K562 (cell line): ENCODE measurements at regions not wholly inside any gene's neighbourhood (a gene's known extent, or its start where the extent isn't known, plus 50 kb on each side); places are given as distances from the start of the nearest gene placed in this dataset.

ENCODE experiments used
- ATAC-seq: fragments of 200-7000 bp; cut with Tn5 transposase; 3 replicates; pipeline ENCODE4 v1.9.1; 2020; ENCODE audit warnings: moderate library complexity
- BruUV-seq: library from RNA; stranded (reverse); fragments of 400-500 nt; replicated peaks from 2 replicates; lab custom pipeline; 2021; lab: Mats Ljungman, UMichigan
- CTCF ChIA-PET: fragments of 300-600 bp; formaldehyde crosslinking; extraction: SDS; loops from one replicate; lab custom pipeline; 2021; ENCODE audit warnings: low intra/inter-chr PET ratio; lab: Yijun Ruan, JAX
- POLR2A ChIA-PET: fragments of 300-600, 350-650 bp; sonication (Branson Sonifier 250); formaldehyde crosslinking; extraction: SDS; loops from one replicate; lab custom pipeline; 2021; ENCODE audit warnings: antibody characterized with exemption, inconsistent platforms; lab: Yijun Ruan, JAX
- DNase-seq, 4 experiments: peaks; one replicate each; pipeline versions ENCODE4 v3.0.0 to v3.0.0-alpha.2; 2011 to 2018; ENCODE audit warnings: low spot score in 3 of 4, mixed read lengths in 3 of 4; ENCODE audit errors: extremely low read depth in 1 of 4
- FAIRE-seq: peaks from 2 replicates; lab custom pipeline; 2011; peaks lifted over from hg19 to GRCh38; lab: Jason Lieb, UNC
- H2AFZ ChIP-seq: 2 replicates; pipeline ENCODE4 v1.6.0; 2011; ENCODE audit warnings: low read depth, low read length, control low read depth, inconsistent platforms
- H3K27ac ChIP-seq: fragments of 200-600 bp; 3 replicates; pipeline ENCODE4 v1.8.0; 2011; ENCODE audit warnings: low read depth, mild to moderate bottlenecking, control low read depth, inconsistent platforms, low read length, moderate library complexity, mixed read lengths; ENCODE audit errors: extremely low read depth
- H3K27me3 ChIP-seq, 2 experiments: fragments of 300-600 bp in 1 of 2; 2 replicates in 1 of 2; 3 replicates in 1 of 2; pipeline versions ENCODE4 v1.6.0 to v1.8.0; 2011; ENCODE audit warnings: inconsistent platforms in 2 of 2, low read length in 2 of 2, mild to moderate bottlenecking in 1 of 2, mixed read lengths in 1 of 2, moderate library complexity in 1 of 2; ENCODE audit not compliant: control insufficient read depth in 2 of 2, insufficient read depth in 2 of 2
- H3K36me3 ChIP-seq: fragments of 300-600 bp; 3 replicates; pipeline ENCODE4 v1.8.0; 2011; ENCODE audit warnings: mild to moderate bottlenecking, low read length, inconsistent platforms; ENCODE audit not compliant: control insufficient read depth, insufficient read depth
- H3K4me1 ChIP-seq, 2 experiments: fragments of 200-600 bp in 1 of 2; replicated peaks in 1 of 2; 2 replicates in 1 of 2; 3 replicates in 1 of 2; pipeline versions ENCODE4 v1.5.1 to v1.8.0; 2011; ENCODE audit warnings: inconsistent platforms in 2 of 2, low read length in 2 of 2, mild to moderate bottlenecking in 1 of 2, mixed read lengths in 1 of 2, moderate library complexity in 1 of 2; ENCODE audit not compliant: control insufficient read depth in 2 of 2, insufficient read depth in 2 of 2
- H3K4me2 ChIP-seq: 2 replicates; pipeline ENCODE4 v1.6.1; 2011; ENCODE audit warnings: low read length, control low read depth, inconsistent platforms, mixed read lengths; ENCODE audit not compliant: insufficient read depth
- H3K4me3 ChIP-seq: fragments of 200-600 bp; sonication (generic), shearing (Covaris generic); 2 replicates; pipeline ENCODE4 v1.5.1; 2016; ENCODE audit warnings: control low read depth, inconsistent platforms
- H3K79me2 ChIP-seq: fragments of 200-600 bp; 3 replicates; pipeline ENCODE4 v1.8.0; 2011; ENCODE audit warnings: low read length, inconsistent platforms; ENCODE audit not compliant: control insufficient read depth, insufficient read depth
- H3K9ac ChIP-seq, 2 experiments: 2 replicates each; pipeline versions ENCODE4 v1.6.0 to v1.6.1; 2011; ENCODE audit warnings: low read depth in 2 of 2, low read length in 2 of 2, control low read depth in 1 of 2, inconsistent platforms in 1 of 2, mild to moderate bottlenecking in 1 of 2, mixed read lengths in 1 of 2; ENCODE audit not compliant: insufficient read depth in 1 of 2
- H3K9me1 ChIP-seq: one replicate; pipeline ENCODE4 v1.6.0; 2011; ENCODE audit warnings: inconsistent platforms, mild to moderate bottlenecking, low read length, moderate library complexity; ENCODE audit not compliant: control insufficient read depth, insufficient read depth
- H3K9me3 ChIP-seq: replicated peaks from 2 replicates; pipeline ENCODE4 v1.5.1; 2011; ENCODE audit warnings: low read depth, low read length, inconsistent platforms; ENCODE audit not compliant: control insufficient read depth, insufficient read depth
- H4K20me1 ChIP-seq: replicated peaks from 2 replicates; pipeline ENCODE4 v1.6.1; 2011; ENCODE audit warnings: low read length, inconsistent platforms, mixed read lengths; ENCODE audit not compliant: control insufficient read depth, insufficient read depth
- CREBBP ChIP-seq: IDR thresholded peaks from one replicate; pipeline ENCODE4 v1.6.1; 2012; ENCODE audit warnings: low read depth, mild to moderate bottlenecking, control low read depth, inconsistent platforms, low read length
- GATAD2B ChIP-seq: fragments of 450-650 bp; IDR thresholded peaks from 2 replicates; pipeline ENCODE4 v1.6.1; 2017; ENCODE audit warnings: mild to moderate bottlenecking, borderline replicate concordance
- IFI16 ChIP-seq: fragments of 250-450 bp; sonication (Bioruptor Pico); IDR thresholded peaks from 2 replicates; pipeline ENCODE4 v2.1.2; 2022; ENCODE audit warnings: mild to moderate bottlenecking, inconsistent platforms
- KLF13 ChIP-seq: fragments of 450-650 bp; IDR thresholded peaks from 2 replicates; pipeline ENCODE4 v1.6.1; 2016; ENCODE audit warnings: missing genetic modification characterization, low read depth, mild to moderate bottlenecking, missing compliant biosample characterization, moderate library complexity, borderline replicate concordance
- PCBP2 ChIP-seq: fragments of 200-400 bp; formaldehyde crosslinking; IDR thresholded peaks from 2 replicates; pipeline ENCODE4 v1.6.1; 2018; ENCODE audit warnings: low read length, low read depth, mild to moderate bottlenecking, moderate library complexity; ENCODE audit not compliant: poor library complexity, severe bottlenecking
- RBM15 ChIP-seq: fragments of 200-400 bp; formaldehyde crosslinking; IDR thresholded peaks from 2 replicates; pipeline ENCODE4 v1.6.1; 2018; ENCODE audit warnings: mild to moderate bottlenecking, low read length, moderate library complexity; ENCODE audit not compliant: insufficient read depth
- ZNF134 ChIP-seq: fragments of 250-450 bp; sonication (Bioruptor Pico); conservative IDR thresholded peaks from 2 replicates; pipeline ENCODE4 v1.4.0; 2020
- WGBS: fragments of 100-300 bp; shearing (Covaris generic); methylation state at CpG from one replicate; pipeline ENCODE4 v1.1.6; 2016; ENCODE audit warnings: low coverage, mixed read lengths; ENCODE audit not compliant: insufficient coverage; ENCODE audit errors: missing lambda C conversion rate; 5-methylcytosine and 5-hydroxymethylcytosine counted together
- in situ Hi-C: fragments of 300-500 bp; cut with MboI; formaldehyde crosslinking; loops from 4 replicates; pipeline ENCODE4 v1.15.0; 2018; ENCODE audit warnings: inconsistent platforms, mixed read lengths
- intact Hi-C: fragments of 100-400 bp; cut with micrococcal nuclease; formaldehyde crosslinking; loops from 2 replicates; pipeline ENCODE4 v1.14.2; 2022
- TF ChIP-seq, protein P1 (sequence below): fragments of 450-650 bp; IDR thresholded peaks from 2 replicates; pipeline ENCODE4 v1.6.1; 2016; ENCODE audit warnings: mild to moderate bottlenecking, moderate library complexity
- TF ChIP-seq, protein P2 (sequence below): fragments of 450-650 bp; IDR thresholded peaks from 2 replicates; pipeline ENCODE4 v1.6.1; 2016; ENCODE audit warnings: low read depth, mild to moderate bottlenecking, moderate library complexity
- TF ChIP-seq, protein P3 (sequence below): fragments of 200-800 bp; sonication (Bioruptor generic); IDR thresholded peaks from 2 replicates; pipeline ENCODE4 v1.6.1; 2017; ENCODE audit warnings: missing genetic modification characterization, missing compliant biosample characterization

DNA sequence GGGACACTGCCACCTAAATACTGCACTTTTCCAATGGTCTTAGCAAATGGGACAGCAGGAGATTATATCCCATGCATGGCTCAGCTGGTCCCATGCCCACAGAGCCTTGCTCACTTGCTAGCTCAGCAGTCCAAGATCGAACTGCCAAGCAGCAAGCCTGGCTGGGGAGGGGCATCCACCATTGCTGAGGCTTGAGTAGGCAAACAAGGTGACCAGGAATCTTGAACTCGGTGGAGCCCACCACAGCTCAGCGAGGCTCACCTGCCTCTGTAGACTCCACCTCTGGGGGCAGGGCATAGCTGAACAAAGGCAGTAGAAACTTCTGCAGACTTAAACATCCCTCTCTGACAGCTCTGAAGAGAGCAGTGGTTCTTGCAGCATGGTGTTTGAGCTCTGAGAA lies 370.8 kb upstream of the MGAT4C start:
- Histone ChIP-seq H4K20me1 (no peaks in the 10 kb centered on the region), H3K9ac (no peak overlapping the region), H3K27me3 (no peaks in the 10 kb centered on the region), H3K4me1 (no peaks in the 10 kb centered on the region), H3K4me2 (no peak overlapping the region), H3K9me3 (no peaks in the 10 kb centered on the region), H2AFZ (no peak overlapping the region), H3K4me3 (no peak overlapping the region), H3K36me3 (no peaks in the 10 kb centered on the region), H3K9me1 (no peaks in the 10 kb centered on the region), H3K79me2 (no peaks in the 10 kb centered on the region), H3K27ac (no peak overlapping the region)
- no TSS peak for BruUV-seq
- no peak for ATAC-seq
- CTCF ChIA-PET, result no interaction called here
- no peak for FAIRE-seq
- POLR2A ChIA-PET, result no interaction called here
- in situ Hi-C loops (loop anchor here (10.0 kb wide), 1 partner anchor 1078 kb away; no protein-coding TSS in a partner anchor), intact Hi-C loops (no loop called here)
- WGBS, result 3% methylated on average over 3 of the region's 3 CpGs
- DNase-seq, result no peak
- TF ChIP-seq, protein P1, sequence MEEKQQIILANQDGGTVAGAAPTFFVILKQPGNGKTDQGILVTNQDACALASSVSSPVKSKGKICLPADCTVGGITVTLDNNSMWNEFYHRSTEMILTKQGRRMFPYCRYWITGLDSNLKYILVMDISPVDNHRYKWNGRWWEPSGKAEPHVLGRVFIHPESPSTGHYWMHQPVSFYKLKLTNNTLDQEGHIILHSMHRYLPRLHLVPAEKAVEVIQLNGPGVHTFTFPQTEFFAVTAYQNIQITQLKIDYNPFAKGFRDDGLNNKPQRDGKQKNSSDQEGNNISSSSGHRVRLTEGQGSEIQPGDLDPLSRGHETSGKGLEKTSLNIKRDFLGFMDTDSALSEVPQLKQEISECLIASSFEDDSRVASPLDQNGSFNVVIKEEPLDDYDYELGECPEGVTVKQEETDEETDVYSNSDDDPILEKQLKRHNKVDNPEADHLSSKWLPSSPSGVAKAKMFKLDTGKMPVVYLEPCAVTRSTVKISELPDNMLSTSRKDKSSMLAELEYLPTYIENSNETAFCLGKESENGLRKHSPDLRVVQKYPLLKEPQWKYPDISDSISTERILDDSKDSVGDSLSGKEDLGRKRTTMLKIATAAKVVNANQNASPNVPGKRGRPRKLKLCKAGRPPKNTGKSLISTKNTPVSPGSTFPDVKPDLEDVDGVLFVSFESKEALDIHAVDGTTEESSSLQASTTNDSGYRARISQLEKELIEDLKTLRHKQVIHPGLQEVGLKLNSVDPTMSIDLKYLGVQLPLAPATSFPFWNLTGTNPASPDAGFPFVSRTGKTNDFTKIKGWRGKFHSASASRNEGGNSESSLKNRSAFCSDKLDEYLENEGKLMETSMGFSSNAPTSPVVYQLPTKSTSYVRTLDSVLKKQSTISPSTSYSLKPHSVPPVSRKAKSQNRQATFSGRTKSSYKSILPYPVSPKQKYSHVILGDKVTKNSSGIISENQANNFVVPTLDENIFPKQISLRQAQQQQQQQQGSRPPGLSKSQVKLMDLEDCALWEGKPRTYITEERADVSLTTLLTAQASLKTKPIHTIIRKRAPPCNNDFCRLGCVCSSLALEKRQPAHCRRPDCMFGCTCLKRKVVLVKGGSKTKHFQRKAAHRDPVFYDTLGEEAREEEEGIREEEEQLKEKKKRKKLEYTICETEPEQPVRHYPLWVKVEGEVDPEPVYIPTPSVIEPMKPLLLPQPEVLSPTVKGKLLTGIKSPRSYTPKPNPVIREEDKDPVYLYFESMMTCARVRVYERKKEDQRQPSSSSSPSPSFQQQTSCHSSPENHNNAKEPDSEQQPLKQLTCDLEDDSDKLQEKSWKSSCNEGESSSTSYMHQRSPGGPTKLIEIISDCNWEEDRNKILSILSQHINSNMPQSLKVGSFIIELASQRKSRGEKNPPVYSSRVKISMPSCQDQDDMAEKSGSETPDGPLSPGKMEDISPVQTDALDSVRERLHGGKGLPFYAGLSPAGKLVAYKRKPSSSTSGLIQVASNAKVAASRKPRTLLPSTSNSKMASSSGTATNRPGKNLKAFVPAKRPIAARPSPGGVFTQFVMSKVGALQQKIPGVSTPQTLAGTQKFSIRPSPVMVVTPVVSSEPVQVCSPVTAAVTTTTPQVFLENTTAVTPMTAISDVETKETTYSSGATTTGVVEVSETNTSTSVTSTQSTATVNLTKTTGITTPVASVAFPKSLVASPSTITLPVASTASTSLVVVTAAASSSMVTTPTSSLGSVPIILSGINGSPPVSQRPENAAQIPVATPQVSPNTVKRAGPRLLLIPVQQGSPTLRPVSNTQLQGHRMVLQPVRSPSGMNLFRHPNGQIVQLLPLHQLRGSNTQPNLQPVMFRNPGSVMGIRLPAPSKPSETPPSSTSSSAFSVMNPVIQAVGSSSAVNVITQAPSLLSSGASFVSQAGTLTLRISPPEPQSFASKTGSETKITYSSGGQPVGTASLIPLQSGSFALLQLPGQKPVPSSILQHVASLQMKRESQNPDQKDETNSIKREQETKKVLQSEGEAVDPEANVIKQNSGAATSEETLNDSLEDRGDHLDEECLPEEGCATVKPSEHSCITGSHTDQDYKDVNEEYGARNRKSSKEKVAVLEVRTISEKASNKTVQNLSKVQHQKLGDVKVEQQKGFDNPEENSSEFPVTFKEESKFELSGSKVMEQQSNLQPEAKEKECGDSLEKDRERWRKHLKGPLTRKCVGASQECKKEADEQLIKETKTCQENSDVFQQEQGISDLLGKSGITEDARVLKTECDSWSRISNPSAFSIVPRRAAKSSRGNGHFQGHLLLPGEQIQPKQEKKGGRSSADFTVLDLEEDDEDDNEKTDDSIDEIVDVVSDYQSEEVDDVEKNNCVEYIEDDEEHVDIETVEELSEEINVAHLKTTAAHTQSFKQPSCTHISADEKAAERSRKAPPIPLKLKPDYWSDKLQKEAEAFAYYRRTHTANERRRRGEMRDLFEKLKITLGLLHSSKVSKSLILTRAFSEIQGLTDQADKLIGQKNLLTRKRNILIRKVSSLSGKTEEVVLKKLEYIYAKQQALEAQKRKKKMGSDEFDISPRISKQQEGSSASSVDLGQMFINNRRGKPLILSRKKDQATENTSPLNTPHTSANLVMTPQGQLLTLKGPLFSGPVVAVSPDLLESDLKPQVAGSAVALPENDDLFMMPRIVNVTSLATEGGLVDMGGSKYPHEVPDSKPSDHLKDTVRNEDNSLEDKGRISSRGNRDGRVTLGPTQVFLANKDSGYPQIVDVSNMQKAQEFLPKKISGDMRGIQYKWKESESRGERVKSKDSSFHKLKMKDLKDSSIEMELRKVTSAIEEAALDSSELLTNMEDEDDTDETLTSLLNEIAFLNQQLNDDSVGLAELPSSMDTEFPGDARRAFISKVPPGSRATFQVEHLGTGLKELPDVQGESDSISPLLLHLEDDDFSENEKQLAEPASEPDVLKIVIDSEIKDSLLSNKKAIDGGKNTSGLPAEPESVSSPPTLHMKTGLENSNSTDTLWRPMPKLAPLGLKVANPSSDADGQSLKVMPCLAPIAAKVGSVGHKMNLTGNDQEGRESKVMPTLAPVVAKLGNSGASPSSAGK, result no peak
- no peak for TF ChIP-seq CREBBP
- no peak for TF ChIP-seq IFI16 (CRISPR knock-in tag)
- TF ChIP-seq GATAD2B, result no peak
- TF ChIP-seq RBM15, result no peak
- TF ChIP-seq KLF13 (tag), result no peak
- no peak for TF ChIP-seq ZNF134 (CRISPR knock-in tag)
- TF ChIP-seq, protein P2, sequence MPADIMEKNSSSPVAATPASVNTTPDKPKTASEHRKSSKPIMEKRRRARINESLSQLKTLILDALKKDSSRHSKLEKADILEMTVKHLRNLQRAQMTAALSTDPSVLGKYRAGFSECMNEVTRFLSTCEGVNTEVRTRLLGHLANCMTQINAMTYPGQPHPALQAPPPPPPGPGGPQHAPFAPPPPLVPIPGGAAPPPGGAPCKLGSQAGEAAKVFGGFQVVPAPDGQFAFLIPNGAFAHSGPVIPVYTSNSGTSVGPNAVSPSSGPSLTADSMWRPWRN, result no peak
- TF ChIP-seq, protein P3, sequence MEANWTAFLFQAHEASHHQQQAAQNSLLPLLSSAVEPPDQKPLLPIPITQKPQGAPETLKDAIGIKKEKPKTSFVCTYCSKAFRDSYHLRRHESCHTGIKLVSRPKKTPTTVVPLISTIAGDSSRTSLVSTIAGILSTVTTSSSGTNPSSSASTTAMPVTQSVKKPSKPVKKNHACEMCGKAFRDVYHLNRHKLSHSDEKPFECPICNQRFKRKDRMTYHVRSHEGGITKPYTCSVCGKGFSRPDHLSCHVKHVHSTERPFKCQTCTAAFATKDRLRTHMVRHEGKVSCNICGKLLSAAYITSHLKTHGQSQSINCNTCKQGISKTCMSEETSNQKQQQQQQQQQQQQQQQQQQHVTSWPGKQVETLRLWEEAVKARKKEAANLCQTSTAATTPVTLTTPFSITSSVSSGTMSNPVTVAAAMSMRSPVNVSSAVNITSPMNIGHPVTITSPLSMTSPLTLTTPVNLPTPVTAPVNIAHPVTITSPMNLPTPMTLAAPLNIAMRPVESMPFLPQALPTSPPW (CRISPR knock-in tag), result no peak
- no peak for TF ChIP-seq PCBP2
